ENCODE measurements at regions not wholly inside any gene's neighbourhood (a gene's known extent, or its start where the extent isn't known, plus 50 kb on each side); places are given as distances from the start of the nearest gene placed in this dataset.

- no peak overlapping the region for H3K9ac ChIP-seq
- H3K36me3 ChIP-seq (replicated peaks in 1 of 2; ENCODE audit: control insufficient read depth in 1 of 2, insufficient read depth in 2 of 2, low read length in 1 of 2), result no peaks in the 10 kb centered on the region
- CTCF ChIA-PET, result no interaction called here
- H3K4me3 ChIP-seq (ENCODE audit: low read depth in 2 of 2, low read length in 1 of 2), result no peak overlapping the region
- no peaks in the 10 kb centered on the region for H3K9me2 ChIP-seq
- POLR2A ChIA-PET, result no interaction called here
- TF ChIP-seq RCOR1 (IDR thresholded peaks at IDR 0.05; ENCODE audit: low read length), result no peak
- no peak for TF ChIP-seq CHD2 (IDR thresholded peaks at IDR 0.05; ENCODE audit: low read length, partially characterized antibody)
- TF ChIP-seq MEF2A (IDR thresholded peaks at IDR 0.05; ENCODE audit: borderline replicate concordance, low read depth), result no peak
- TF ChIP-seq GABPA (IDR thresholded peaks at IDR 0.05; ENCODE audit: low read depth), result no peak
- TF ChIP-seq YY1 (IDR thresholded peaks at IDR 0.05; ENCODE audit: low read depth), result no peak
- H3K27ac ChIP-seq (ENCODE audit: low read depth in 2 of 2, low read length in 1 of 2), result no peak overlapping the region
- H3K4me1 ChIP-seq (ENCODE audit: control insufficient read depth in 1 of 2, insufficient read depth in 2 of 2, low read depth in 1 of 2, low read length in 1 of 2), result no peaks in the 10 kb centered on the region
- H2AFZ ChIP-seq (ENCODE audit: low read depth), result no peak overlapping the region
- H3K27me3 ChIP-seq (ENCODE audit: insufficient read depth), result no peaks in the 10 kb centered on the region
- DNase-seq, result no peak
- no peak overlapping the region for H3K4me2 ChIP-seq
- H3K9me3 ChIP-seq, result no peaks in the 10 kb centered on the region
- no peaks in the 10 kb centered on the region for H3F3A ChIP-seq (replicated peaks; ENCODE audit: insufficient read depth)
- no peaks in the 10 kb centered on the region for H3K79me2 ChIP-seq (ENCODE audit: insufficient read depth)
- H4K20me1 ChIP-seq (ENCODE audit: insufficient read depth), result no peaks in the 10 kb centered on the region
These were observed 297.5 kb downstream of the HHIPL2 start for GRCh38 chr1:222250376-222250775.

- H3K9me3 ChIP-seq, result no peaks in the 10 kb centered on the region
- no peak overlapping the region for H3K9ac ChIP-seq
- no peak overlapping the region for H3K4me3 ChIP-seq (ENCODE audit: low read depth in 2 of 2, low read length in 1 of 2)
- no peak overlapping the region for H3K27ac ChIP-seq (ENCODE audit: low read depth in 2 of 2, low read length in 1 of 2)
- H3F3A ChIP-seq (replicated peaks; ENCODE audit: insufficient read depth), result no peaks in the 10 kb centered on the region
- DNase-seq, result no peak
- TF ChIP-seq FOXM1 (IDR thresholded peaks at IDR 0.05; ENCODE audit: low read depth), result no peak
- no peak for TF ChIP-seq USF1 (IDR thresholded peaks at IDR 0.05; ENCODE audit: borderline replicate concordance, low read depth)
- TF ChIP-seq GATA2 (CRISPR knock-in tag; IDR thresholded peaks at IDR 0.05), result no peak
- TF ChIP-seq MXI1 (IDR thresholded peaks at IDR 0.05; ENCODE audit: low read depth, low read length), result no peak
- TF ChIP-seq FOSL2 (IDR thresholded peaks at IDR 0.05; ENCODE audit: borderline replicate concordance, low read depth), result no peak
- no peak for TF ChIP-seq RCOR1 (IDR thresholded peaks at IDR 0.05; ENCODE audit: low read length)
- no peak for TF ChIP-seq GABPA (IDR thresholded peaks at IDR 0.05; ENCODE audit: low read depth)
- no peaks in the 10 kb centered on the region for H3K36me3 ChIP-seq (replicated peaks in 1 of 2; ENCODE audit: control insufficient read depth in 1 of 2, insufficient read depth in 2 of 2, low read length in 1 of 2)
- H3K4me1 ChIP-seq (ENCODE audit: control insufficient read depth in 1 of 2, insufficient read depth in 2 of 2, low read depth in 1 of 2, low read length in 1 of 2), result no peaks in the 10 kb centered on the region
- H3K27me3 ChIP-seq (ENCODE audit: insufficient read depth), result no peaks in the 10 kb centered on the region
- 34% methylated on average over 3 of the region's 3 CpGs for WGBS (ENCODE audit: low lambda C conversion rate)
- CTCF ChIA-PET, result no interaction called here
- no peak overlapping the region for H2AFZ ChIP-seq (ENCODE audit: low read depth)
- no peaks in the 10 kb centered on the region for H3K79me2 ChIP-seq (ENCODE audit: insufficient read depth)
- H3K9me2 ChIP-seq, result no peaks in the 10 kb centered on the region
- H3K4me2 ChIP-seq, result no peak overlapping the region
- POLR2A ChIA-PET, result no interaction called here
- H4K20me1 ChIP-seq (ENCODE audit: insufficient read depth), result no peaks in the 10 kb centered on the region
These were observed 300.0 kb downstream of the HHIPL2 start for GRCh38 chr1:222247811-222248310.

- no peak overlapping the region for H3K4me3 ChIP-seq (ENCODE audit: low read depth in 2 of 2, low read length in 1 of 2)
- no peaks in the 10 kb centered on the region for H3K36me3 ChIP-seq (replicated peaks in 1 of 2; ENCODE audit: control insufficient read depth in 1 of 2, insufficient read depth in 2 of 2, low read length in 1 of 2)
- H3K79me2 ChIP-seq (ENCODE audit: insufficient read depth), result no peaks in the 10 kb centered on the region
- 20% methylated on average over 1 of the region's 1 CpG for WGBS (ENCODE audit: low lambda C conversion rate)
- H3F3A ChIP-seq (replicated peaks; ENCODE audit: insufficient read depth), result no peaks in the 10 kb centered on the region
- no peaks in the 10 kb centered on the region for H3K9me2 ChIP-seq
- POLR2A ChIA-PET, result no interaction called here
- no peaks in the 10 kb centered on the region for H3K9me3 ChIP-seq
- H3K27ac ChIP-seq (ENCODE audit: low read depth in 2 of 2, low read length in 1 of 2), result no peak overlapping the region
- H3K4me2 ChIP-seq, result no peak overlapping the region
- H3K27me3 ChIP-seq (ENCODE audit: insufficient read depth), result no peaks in the 10 kb centered on the region
- CTCF ChIA-PET, result no interaction called here
- no peaks in the 10 kb centered on the region for H3K4me1 ChIP-seq (ENCODE audit: control insufficient read depth in 1 of 2, insufficient read depth in 2 of 2, low read depth in 1 of 2, low read length in 1 of 2)
- H3K9ac ChIP-seq, result no peak overlapping the region
- no peaks in the 10 kb centered on the region for H4K20me1 ChIP-seq (ENCODE audit: insufficient read depth)
- DNase-seq, result no peak
- no peak overlapping the region for H2AFZ ChIP-seq (ENCODE audit: low read depth)
- TF ChIP-seq USF1 (IDR thresholded peaks at IDR 0.05; ENCODE audit: borderline replicate concordance, low read depth) (no peak), RXRA (IDR thresholded peaks at IDR 0.05; ENCODE audit: borderline replicate concordance, low read depth) (no peak), SMC3 (IDR thresholded peaks at IDR 0.05; ENCODE audit: low read depth, low read length) (no peak), MEF2A (IDR thresholded peaks at IDR 0.05; ENCODE audit: borderline replicate concordance, low read depth) (no peak), CTCF (IDR thresholded peaks at IDR 0.05) (no peak), FOXJ3 (CRISPR knock-in tag; IDR thresholded peaks at IDR 0.05) (no peak), SIN3A (IDR thresholded peaks at IDR 0.05; ENCODE audit: borderline replicate concordance, low read depth, low read length) (no peak), JUND (IDR thresholded peaks at IDR 0.05) (no peak), ZBTB33 (IDR thresholded peaks at IDR 0.05; ENCODE audit: borderline replicate concordance, low read depth) (no peak), NFIC (IDR thresholded peaks at IDR 0.05; ENCODE audit: borderline replicate concordance) (no peak)
These were observed 300.8 kb downstream of the HHIPL2 start for GRCh38 chr1:222247081-222247480.
